ENCODE measurements at regions not wholly inside any gene's neighbourhood (a gene's known extent, or its start where the extent isn't known, plus 50 kb on each side); places are given as distances from the start of the nearest gene placed in this dataset.

GRCh38 chr2:16614314-16614860, 51.2 kb downstream of the CYRIA start:
- H3K27ac ChIP-seq (ENCODE audit: low read length), result no peak overlapping the region
- H3F3A ChIP-seq (ENCODE audit: insufficient read depth, low read length, poor library complexity, severe bottlenecking), result no peaks in the 10 kb centered on the region
- H3K9ac ChIP-seq (ENCODE audit: low read length), result no peak overlapping the region
- no peak overlapping the region for H3K4me3 ChIP-seq (ENCODE audit: low read length)
- no peaks in the 10 kb centered on the region for H3K36me3 ChIP-seq (ENCODE audit: insufficient read depth, low read length)
- H2AFZ ChIP-seq (ENCODE audit: low read depth, low read length), result no peak overlapping the region
- no peak overlapping the region for H3K4me2 ChIP-seq (ENCODE audit: low read length)
- no peaks in the 10 kb centered on the region for H3K9me2 ChIP-seq (ENCODE audit: insufficient read depth, low read length)
- H3K9me3 ChIP-seq (ENCODE audit: low read length), result no peaks in the 10 kb centered on the region
- TF ChIP-seq TAF1 (IDR thresholded peaks at IDR 0.05; ENCODE audit: low read depth) (no peak), EP300 (conservative IDR thresholded peaks at IDR 0.05; ENCODE audit: poor library complexity, severe bottlenecking) (no peak)
- TF ChIP-seq, protein P1, sequence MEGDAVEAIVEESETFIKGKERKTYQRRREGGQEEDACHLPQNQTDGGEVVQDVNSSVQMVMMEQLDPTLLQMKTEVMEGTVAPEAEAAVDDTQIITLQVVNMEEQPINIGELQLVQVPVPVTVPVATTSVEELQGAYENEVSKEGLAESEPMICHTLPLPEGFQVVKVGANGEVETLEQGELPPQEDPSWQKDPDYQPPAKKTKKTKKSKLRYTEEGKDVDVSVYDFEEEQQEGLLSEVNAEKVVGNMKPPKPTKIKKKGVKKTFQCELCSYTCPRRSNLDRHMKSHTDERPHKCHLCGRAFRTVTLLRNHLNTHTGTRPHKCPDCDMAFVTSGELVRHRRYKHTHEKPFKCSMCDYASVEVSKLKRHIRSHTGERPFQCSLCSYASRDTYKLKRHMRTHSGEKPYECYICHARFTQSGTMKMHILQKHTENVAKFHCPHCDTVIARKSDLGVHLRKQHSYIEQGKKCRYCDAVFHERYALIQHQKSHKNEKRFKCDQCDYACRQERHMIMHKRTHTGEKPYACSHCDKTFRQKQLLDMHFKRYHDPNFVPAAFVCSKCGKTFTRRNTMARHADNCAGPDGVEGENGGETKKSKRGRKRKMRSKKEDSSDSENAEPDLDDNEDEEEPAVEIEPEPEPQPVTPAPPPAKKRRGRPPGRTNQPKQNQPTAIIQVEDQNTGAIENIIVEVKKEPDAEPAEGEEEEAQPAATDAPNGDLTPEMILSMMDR (IDR thresholded peaks at IDR 0.05; ENCODE audit: poor library complexity, severe bottlenecking), result no peak
- H3K27me3 ChIP-seq (ENCODE audit: insufficient read depth, low read depth, low read length), result no peaks in the 10 kb centered on the region
- H4K20me1 ChIP-seq (ENCODE audit: insufficient read depth), result no peaks in the 10 kb centered on the region
- no peaks in the 10 kb centered on the region for H3K79me2 ChIP-seq (replicated peaks; ENCODE audit: insufficient read depth, low read length)

- no peaks in the 10 kb centered on the region for H3F3A ChIP-seq (ENCODE audit: insufficient read depth, low read length, poor library complexity, severe bottlenecking)
- no peaks in the 10 kb centered on the region for H3K79me2 ChIP-seq (replicated peaks; ENCODE audit: insufficient read depth, low read length)
- H2AFZ ChIP-seq (ENCODE audit: low read depth, low read length), result no peak overlapping the region
- H3K4me2 ChIP-seq (ENCODE audit: low read length), result no peak overlapping the region
- no peaks in the 10 kb centered on the region for H3K9me3 ChIP-seq (ENCODE audit: low read length)
- no peaks in the 10 kb centered on the region for H3K27me3 ChIP-seq (ENCODE audit: insufficient read depth, low read depth, low read length)
- no peaks in the 10 kb centered on the region for H3K9me2 ChIP-seq (ENCODE audit: insufficient read depth, low read length)
- TF ChIP-seq SMC3 (conservative IDR thresholded peaks at IDR 0.05; ENCODE audit: poor library complexity), result peak; percentile 98
- TF ChIP-seq REST (IDR thresholded peaks at IDR 0.05; ENCODE audit: borderline replicate concordance), result no peak
- no peak for TF ChIP-seq EZH2 (IDR thresholded peaks at IDR 0.05; ENCODE audit: borderline replicate concordance, insufficient read depth, low read length, poor library complexity, severe bottlenecking)
- no peak for TF ChIP-seq MXI1 (conservative IDR thresholded peaks at IDR 0.05; ENCODE audit: poor library complexity, severe bottlenecking)
- TF ChIP-seq, protein P1 (IDR thresholded peaks at IDR 0.05; ENCODE audit: poor library complexity, severe bottlenecking), result peak; percentile 91
- TF ChIP-seq EP300 (conservative IDR thresholded peaks at IDR 0.05; ENCODE audit: poor library complexity, severe bottlenecking), result no peak
- TF ChIP-seq RAD21 (conservative IDR thresholded peaks at IDR 0.05), result peak; percentile 95
- no peak for TF ChIP-seq POLR2AphosphoS5 (IDR thresholded peaks at IDR 0.05)
- no peak for TF ChIP-seq TAF1 (IDR thresholded peaks at IDR 0.05; ENCODE audit: low read depth)
- no peaks in the 10 kb centered on the region for H4K20me1 ChIP-seq (ENCODE audit: insufficient read depth)
- no peak overlapping the region for H3K9ac ChIP-seq (ENCODE audit: low read length)
- no peak overlapping the region for H3K4me3 ChIP-seq (ENCODE audit: low read length)
- no peak overlapping the region for H3K27ac ChIP-seq (ENCODE audit: low read length)
- no peaks in the 10 kb centered on the region for H3K36me3 ChIP-seq (ENCODE audit: insufficient read depth, low read length)
Observed at GRCh38 chr2:16613539-16614011, 52.1 kb downstream of the CYRIA start.
